HL-60 (cell line): ENCODE measurements at regions not wholly inside any gene's neighbourhood (a gene's known extent, or its start where the extent isn't known, plus 50 kb on each side); places are given as distances from the start of the nearest gene placed in this dataset.

Experiments
- DNase-seq, 2 experiments: peaks; one replicate each; pipeline ENCODE4 v3.0.0-alpha.2; 2010 to 2020; ENCODE audit warnings: low read depth in 1 of 2, low spot score in 1 of 2
- H3K27ac ChIP-seq: fragments of 250-450 bp; sonication (Bioruptor Pico); replicated peaks from 2 replicates; pipeline ENCODE4 v1.5.1; 2020; ENCODE audit warnings: mild to moderate bottlenecking, moderate library complexity
- H3K27me3 ChIP-seq: fragments of 250-450 bp; sonication (Bioruptor Pico); 2 replicates; pipeline ENCODE4 v1.5.1; 2021; ENCODE audit warnings: mild to moderate bottlenecking, moderate library complexity; ENCODE audit not compliant: insufficient read depth, poor library complexity, severe bottlenecking
- H3K4me3 ChIP-seq: replicated peaks from 2 replicates; pipeline ENCODE4 v1.5.1; 2011; ENCODE audit warnings: mild to moderate bottlenecking, control low read depth, low read length; ENCODE audit not compliant: insufficient read depth
- GABPA ChIP-seq: IDR thresholded peaks from 2 replicates; pipeline ENCODE4 v1.6.1; 2012; ENCODE audit warnings: low read depth
- POLR2AphosphoS5 ChIP-seq: IDR thresholded peaks from 2 replicates; pipeline ENCODE4 v1.6.1; 2012; ENCODE audit warnings: low read depth
- SPI1 ChIP-seq: IDR thresholded peaks from 2 replicates; pipeline ENCODE4 v1.6.1; 2012; ENCODE audit warnings: low read depth, mild to moderate bottlenecking, borderline replicate concordance
- TF ChIP-seq, protein P1 (sequence below): IDR thresholded peaks from 2 replicates; pipeline ENCODE4 v1.6.1; 2012; ENCODE audit warnings: low read depth; ENCODE audit not compliant: insufficient replicate concordance
- TF ChIP-seq, protein P2 (sequence below): IDR thresholded peaks from one replicate; pipeline ENCODE4 v1.5.1; 2011; ENCODE audit warnings: low read length, control low read depth, inconsistent platforms; ENCODE audit not compliant: insufficient read depth

DNA sequence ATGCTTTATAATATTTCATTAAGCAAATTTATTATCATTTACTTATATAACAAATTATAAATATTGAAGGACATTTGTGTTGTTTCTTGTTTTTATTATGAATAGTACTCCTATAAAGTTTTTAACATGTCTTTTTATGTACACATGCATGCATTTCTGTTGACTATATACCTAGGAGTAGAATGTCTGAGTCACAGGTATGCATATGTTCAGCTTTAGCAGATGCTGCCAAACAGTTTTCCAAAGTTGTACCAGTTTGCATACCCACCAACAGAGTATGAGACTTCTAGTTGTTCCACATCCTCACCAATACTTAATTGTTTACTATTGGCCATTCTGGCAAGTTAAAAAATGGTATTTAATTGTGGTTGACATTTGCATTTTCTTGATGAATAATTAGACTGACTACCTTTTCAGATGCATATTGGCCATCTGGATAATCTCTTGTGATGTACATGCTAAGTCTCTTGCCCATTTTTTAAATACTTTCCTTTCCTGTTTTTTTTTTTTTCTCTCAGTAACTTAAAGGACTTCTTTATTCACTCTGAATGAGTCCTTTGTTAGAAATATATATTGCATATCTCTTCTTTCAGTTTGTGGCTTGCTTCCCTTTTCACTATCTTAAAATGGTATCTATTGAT is 132.2 kb upstream of the TRIM2 start:
- no peaks in the 10 kb centered on the region for H3K27me3 ChIP-seq
- no peak for DNase-seq
- no peak for TF ChIP-seq POLR2AphosphoS5
- TF ChIP-seq, protein P1, sequence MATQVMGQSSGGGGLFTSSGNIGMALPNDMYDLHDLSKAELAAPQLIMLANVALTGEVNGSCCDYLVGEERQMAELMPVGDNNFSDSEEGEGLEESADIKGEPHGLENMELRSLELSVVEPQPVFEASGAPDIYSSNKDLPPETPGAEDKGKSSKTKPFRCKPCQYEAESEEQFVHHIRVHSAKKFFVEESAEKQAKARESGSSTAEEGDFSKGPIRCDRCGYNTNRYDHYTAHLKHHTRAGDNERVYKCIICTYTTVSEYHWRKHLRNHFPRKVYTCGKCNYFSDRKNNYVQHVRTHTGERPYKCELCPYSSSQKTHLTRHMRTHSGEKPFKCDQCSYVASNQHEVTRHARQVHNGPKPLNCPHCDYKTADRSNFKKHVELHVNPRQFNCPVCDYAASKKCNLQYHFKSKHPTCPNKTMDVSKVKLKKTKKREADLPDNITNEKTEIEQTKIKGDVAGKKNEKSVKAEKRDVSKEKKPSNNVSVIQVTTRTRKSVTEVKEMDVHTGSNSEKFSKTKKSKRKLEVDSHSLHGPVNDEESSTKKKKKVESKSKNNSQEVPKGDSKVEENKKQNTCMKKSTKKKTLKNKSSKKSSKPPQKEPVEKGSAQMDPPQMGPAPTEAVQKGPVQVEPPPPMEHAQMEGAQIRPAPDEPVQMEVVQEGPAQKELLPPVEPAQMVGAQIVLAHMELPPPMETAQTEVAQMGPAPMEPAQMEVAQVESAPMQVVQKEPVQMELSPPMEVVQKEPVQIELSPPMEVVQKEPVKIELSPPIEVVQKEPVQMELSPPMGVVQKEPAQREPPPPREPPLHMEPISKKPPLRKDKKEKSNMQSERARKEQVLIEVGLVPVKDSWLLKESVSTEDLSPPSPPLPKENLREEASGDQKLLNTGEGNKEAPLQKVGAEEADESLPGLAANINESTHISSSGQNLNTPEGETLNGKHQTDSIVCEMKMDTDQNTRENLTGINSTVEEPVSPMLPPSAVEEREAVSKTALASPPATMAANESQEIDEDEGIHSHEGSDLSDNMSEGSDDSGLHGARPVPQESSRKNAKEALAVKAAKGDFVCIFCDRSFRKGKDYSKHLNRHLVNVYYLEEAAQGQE: no peak
- TF ChIP-seq, protein P2, sequence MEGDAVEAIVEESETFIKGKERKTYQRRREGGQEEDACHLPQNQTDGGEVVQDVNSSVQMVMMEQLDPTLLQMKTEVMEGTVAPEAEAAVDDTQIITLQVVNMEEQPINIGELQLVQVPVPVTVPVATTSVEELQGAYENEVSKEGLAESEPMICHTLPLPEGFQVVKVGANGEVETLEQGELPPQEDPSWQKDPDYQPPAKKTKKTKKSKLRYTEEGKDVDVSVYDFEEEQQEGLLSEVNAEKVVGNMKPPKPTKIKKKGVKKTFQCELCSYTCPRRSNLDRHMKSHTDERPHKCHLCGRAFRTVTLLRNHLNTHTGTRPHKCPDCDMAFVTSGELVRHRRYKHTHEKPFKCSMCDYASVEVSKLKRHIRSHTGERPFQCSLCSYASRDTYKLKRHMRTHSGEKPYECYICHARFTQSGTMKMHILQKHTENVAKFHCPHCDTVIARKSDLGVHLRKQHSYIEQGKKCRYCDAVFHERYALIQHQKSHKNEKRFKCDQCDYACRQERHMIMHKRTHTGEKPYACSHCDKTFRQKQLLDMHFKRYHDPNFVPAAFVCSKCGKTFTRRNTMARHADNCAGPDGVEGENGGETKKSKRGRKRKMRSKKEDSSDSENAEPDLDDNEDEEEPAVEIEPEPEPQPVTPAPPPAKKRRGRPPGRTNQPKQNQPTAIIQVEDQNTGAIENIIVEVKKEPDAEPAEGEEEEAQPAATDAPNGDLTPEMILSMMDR: no peak
- TF ChIP-seq SPI1: no peak
- no peak for TF ChIP-seq GABPA

DNA sequence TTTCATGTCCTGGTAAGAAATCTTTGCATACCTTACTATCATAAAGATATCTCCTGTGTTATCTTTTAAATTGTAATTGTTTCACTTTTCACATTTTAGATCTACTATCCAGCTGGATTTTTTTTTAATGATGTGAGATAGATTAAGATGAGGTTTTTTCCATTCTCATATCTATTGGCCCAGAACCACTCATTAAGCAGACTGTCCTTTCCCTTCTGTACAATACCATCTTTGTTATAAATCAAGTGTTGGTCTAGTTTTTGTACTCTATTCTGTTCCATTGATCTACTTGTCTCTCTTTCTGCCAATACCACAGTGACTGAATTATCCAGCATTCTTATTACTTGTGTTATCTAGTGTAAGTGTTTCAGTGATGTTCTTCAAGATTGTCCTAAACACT is 131.6 kb upstream of the TRIM2 start:
- no peak for TF ChIP-seq GABPA
- TF ChIP-seq, protein P2: no peak
- no peak for TF ChIP-seq SPI1
- TF ChIP-seq, protein P1: no peak
- TF ChIP-seq POLR2AphosphoS5: no peak
- no peak overlapping the region for H3K27ac ChIP-seq
- no peak for DNase-seq
- no peaks in the 10 kb centered on the region for H3K27me3 ChIP-seq
- H3K4me3 ChIP-seq: no peak overlapping the region

More for the DNA sequence above, 132.2 kb upstream of the TRIM2 start:
- no peak overlapping the region for H3K27ac ChIP-seq
- H3K4me3 ChIP-seq: no peak overlapping the region

DNA sequence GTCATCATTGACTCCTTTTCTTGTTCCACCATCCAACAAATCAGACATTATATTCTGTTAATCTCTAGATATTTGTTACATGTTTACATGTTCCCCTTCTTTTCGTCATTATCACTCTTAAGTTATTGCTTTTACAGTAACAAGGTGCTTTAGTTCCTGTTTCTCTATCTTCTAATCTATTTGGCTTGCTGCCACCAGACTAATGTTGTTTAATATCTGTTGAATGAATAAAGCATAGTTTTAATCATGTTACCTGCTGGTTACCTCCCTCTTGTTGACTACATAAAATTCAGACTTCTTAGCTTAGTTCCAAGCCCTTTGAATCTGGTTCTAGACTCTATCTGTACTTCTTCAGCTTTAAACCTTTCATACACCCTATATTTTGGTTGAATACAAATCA is 129.8 kb upstream of the TRIM2 start:
- no peak for TF ChIP-seq SPI1
- no peak for DNase-seq
- no peak overlapping the region for H3K27ac ChIP-seq
- no peaks in the 10 kb centered on the region for H3K27me3 ChIP-seq
- no peak overlapping the region for H3K4me3 ChIP-seq

DNA sequence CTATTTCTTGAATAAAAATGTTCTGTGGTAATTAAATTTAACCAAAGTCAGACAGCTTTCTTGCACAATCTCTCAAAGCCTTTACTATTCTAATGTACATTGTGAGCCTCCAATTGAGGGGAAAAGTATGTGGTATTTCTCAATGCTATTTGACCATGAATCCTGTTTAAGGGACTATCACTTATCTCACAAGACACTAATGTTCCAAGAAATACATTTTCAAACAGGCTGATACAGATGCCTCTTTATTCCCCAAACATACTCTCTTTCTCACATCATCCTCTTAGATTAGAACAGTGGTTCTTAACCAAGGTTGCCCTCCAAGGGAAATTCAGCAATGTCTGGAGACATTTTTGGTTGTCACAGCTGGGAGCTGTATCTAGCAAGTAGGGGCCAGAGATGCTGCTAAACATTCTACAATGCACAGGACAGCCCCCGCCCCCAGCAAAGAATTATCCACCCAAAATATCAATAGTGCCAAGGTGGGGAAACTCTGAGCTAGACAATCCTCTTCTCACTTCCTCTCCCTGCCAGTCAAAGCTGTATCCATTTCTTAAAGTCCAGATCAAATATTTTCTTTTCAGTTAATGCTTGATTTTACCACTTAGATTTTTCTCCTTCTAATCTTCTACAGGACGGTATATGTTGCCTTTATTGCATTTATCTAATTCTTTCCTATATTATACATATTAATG is 129.2 kb upstream of the TRIM2 start:
- H3K27me3 ChIP-seq: no peaks in the 10 kb centered on the region
- no peak overlapping the region for H3K27ac ChIP-seq
- TF ChIP-seq SPI1: peak; percentile 33; the same call in 1 of the 2 replicates
- TF ChIP-seq POLR2AphosphoS5: no peak
- H3K4me3 ChIP-seq: no peak overlapping the region
- DNase-seq: no peak
